ENCODE measurements at regions not wholly inside any gene's neighbourhood (a gene's known extent, or its start where the extent isn't known, plus 50 kb on each side); places are given as distances from the start of the nearest gene placed in this dataset.

DNA sequence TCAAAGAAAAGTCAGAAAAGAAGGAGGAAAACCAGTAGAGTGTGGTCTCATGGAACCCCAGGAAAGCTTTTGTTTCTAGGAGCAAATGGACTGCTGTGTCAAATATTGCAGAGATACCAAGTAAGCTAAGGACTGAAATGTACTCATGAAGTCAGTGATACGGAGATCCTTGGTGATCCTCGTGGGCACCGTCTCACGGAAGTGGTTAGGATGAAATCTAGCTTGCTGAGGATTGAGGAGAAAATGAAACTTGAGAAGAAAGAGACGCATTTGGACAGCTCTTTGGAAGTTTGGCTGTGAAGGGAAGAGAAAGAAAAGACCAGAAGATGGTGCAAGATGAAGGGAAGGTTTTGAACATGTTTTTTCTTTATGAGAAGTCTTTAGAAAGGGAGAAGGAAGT is 104.0 kb upstream of the CCND2 start:
- no peaks in the 10 kb centered on the region for H3K9me3 ChIP-seq (ENCODE audit: low read length)
- H3K27ac ChIP-seq (ENCODE audit: low read length): no peak overlapping the region
- H2AFZ ChIP-seq (ENCODE audit: low read depth, low read length): no peak overlapping the region
- H3K36me3 ChIP-seq (ENCODE audit: insufficient read depth, low read length): no peaks in the 10 kb centered on the region
- no peak overlapping the region for H3K4me3 ChIP-seq (ENCODE audit: low read length)
- no peak overlapping the region for H3K4me2 ChIP-seq (ENCODE audit: low read length)
- H3K79me2 ChIP-seq (replicated peaks; ENCODE audit: insufficient read depth, low read length): no peaks in the 10 kb centered on the region
- no peaks in the 10 kb centered on the region for H4K20me1 ChIP-seq (ENCODE audit: insufficient read depth)
- TF ChIP-seq SMC3 (conservative IDR thresholded peaks at IDR 0.05; ENCODE audit: poor library complexity): no peak
- no peak for TF ChIP-seq TAF1 (IDR thresholded peaks at IDR 0.05; ENCODE audit: low read depth)
- TF ChIP-seq, protein P1, sequence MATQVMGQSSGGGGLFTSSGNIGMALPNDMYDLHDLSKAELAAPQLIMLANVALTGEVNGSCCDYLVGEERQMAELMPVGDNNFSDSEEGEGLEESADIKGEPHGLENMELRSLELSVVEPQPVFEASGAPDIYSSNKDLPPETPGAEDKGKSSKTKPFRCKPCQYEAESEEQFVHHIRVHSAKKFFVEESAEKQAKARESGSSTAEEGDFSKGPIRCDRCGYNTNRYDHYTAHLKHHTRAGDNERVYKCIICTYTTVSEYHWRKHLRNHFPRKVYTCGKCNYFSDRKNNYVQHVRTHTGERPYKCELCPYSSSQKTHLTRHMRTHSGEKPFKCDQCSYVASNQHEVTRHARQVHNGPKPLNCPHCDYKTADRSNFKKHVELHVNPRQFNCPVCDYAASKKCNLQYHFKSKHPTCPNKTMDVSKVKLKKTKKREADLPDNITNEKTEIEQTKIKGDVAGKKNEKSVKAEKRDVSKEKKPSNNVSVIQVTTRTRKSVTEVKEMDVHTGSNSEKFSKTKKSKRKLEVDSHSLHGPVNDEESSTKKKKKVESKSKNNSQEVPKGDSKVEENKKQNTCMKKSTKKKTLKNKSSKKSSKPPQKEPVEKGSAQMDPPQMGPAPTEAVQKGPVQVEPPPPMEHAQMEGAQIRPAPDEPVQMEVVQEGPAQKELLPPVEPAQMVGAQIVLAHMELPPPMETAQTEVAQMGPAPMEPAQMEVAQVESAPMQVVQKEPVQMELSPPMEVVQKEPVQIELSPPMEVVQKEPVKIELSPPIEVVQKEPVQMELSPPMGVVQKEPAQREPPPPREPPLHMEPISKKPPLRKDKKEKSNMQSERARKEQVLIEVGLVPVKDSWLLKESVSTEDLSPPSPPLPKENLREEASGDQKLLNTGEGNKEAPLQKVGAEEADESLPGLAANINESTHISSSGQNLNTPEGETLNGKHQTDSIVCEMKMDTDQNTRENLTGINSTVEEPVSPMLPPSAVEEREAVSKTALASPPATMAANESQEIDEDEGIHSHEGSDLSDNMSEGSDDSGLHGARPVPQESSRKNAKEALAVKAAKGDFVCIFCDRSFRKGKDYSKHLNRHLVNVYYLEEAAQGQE (IDR thresholded peaks at IDR 0.05; ENCODE audit: borderline replicate concordance): no peak
- no peak for TF ChIP-seq RAD21 (conservative IDR thresholded peaks at IDR 0.05)
- TF ChIP-seq, protein P2, sequence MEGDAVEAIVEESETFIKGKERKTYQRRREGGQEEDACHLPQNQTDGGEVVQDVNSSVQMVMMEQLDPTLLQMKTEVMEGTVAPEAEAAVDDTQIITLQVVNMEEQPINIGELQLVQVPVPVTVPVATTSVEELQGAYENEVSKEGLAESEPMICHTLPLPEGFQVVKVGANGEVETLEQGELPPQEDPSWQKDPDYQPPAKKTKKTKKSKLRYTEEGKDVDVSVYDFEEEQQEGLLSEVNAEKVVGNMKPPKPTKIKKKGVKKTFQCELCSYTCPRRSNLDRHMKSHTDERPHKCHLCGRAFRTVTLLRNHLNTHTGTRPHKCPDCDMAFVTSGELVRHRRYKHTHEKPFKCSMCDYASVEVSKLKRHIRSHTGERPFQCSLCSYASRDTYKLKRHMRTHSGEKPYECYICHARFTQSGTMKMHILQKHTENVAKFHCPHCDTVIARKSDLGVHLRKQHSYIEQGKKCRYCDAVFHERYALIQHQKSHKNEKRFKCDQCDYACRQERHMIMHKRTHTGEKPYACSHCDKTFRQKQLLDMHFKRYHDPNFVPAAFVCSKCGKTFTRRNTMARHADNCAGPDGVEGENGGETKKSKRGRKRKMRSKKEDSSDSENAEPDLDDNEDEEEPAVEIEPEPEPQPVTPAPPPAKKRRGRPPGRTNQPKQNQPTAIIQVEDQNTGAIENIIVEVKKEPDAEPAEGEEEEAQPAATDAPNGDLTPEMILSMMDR (IDR thresholded peaks at IDR 0.05; ENCODE audit: poor library complexity, severe bottlenecking): no peak
- no peak for TF ChIP-seq EZH2 (IDR thresholded peaks at IDR 0.05; ENCODE audit: borderline replicate concordance, insufficient read depth, low read length, poor library complexity, severe bottlenecking)
- no peak for TF ChIP-seq POLR2AphosphoS5 (IDR thresholded peaks at IDR 0.05)
- TF ChIP-seq MXI1 (conservative IDR thresholded peaks at IDR 0.05; ENCODE audit: poor library complexity, severe bottlenecking): no peak
- peaks cover 6% of the 10 kb centered on the region for H3K27me3 ChIP-seq (ENCODE audit: insufficient read depth, low read depth, low read length)
- no peak overlapping the region for H3K9ac ChIP-seq (ENCODE audit: low read length)
- H3K9me2 ChIP-seq (ENCODE audit: insufficient read depth, low read length): no peaks in the 10 kb centered on the region
- H3F3A ChIP-seq (ENCODE audit: insufficient read depth, low read length, poor library complexity, severe bottlenecking): no peaks in the 10 kb centered on the region

DNA sequence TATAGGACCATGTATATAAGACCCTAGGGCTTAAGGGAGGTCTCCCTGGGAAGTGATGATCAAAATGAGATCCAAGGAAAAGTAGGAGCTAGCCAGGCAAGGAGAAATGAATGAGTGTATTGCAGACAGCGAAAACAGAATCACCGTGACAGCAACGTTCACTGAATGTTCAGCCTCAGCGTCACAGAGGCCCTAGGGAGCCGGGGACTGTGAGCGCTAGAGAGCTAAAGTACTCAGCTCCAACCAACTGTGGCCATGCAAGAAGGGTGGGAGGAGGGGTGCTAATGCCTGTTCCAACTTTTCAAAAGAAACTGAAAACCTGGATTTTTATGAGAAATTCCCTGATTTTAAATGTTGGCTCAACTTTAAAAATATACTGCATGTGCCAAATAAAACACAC is 105.5 kb upstream of the CCND2 start:
- no peak overlapping the region for H3K4me2 ChIP-seq (ENCODE audit: low read length)
- peaks cover 9% of the 10 kb centered on the region for H3K27me3 ChIP-seq (ENCODE audit: insufficient read depth, low read depth, low read length)
- no peak overlapping the region for H3K27ac ChIP-seq (ENCODE audit: low read length)
- H2AFZ ChIP-seq (ENCODE audit: low read depth, low read length): no peak overlapping the region
- no peaks in the 10 kb centered on the region for H3K9me3 ChIP-seq (ENCODE audit: low read length)
- no peaks in the 10 kb centered on the region for H4K20me1 ChIP-seq (ENCODE audit: insufficient read depth)
- no peaks in the 10 kb centered on the region for H3K79me2 ChIP-seq (replicated peaks; ENCODE audit: insufficient read depth, low read length)
- H3F3A ChIP-seq (ENCODE audit: insufficient read depth, low read length, poor library complexity, severe bottlenecking): no peaks in the 10 kb centered on the region
- TF ChIP-seq, protein P2 (IDR thresholded peaks at IDR 0.05; ENCODE audit: poor library complexity, severe bottlenecking): no peak
- TF ChIP-seq POLR2AphosphoS5 (IDR thresholded peaks at IDR 0.05): no peak
- TF ChIP-seq EZH2 (IDR thresholded peaks at IDR 0.05; ENCODE audit: borderline replicate concordance, insufficient read depth, low read length, poor library complexity, severe bottlenecking): no peak
- no peak for TF ChIP-seq TAF1 (IDR thresholded peaks at IDR 0.05; ENCODE audit: low read depth)
- no peak for TF ChIP-seq SMC3 (conservative IDR thresholded peaks at IDR 0.05; ENCODE audit: poor library complexity)
- H3K4me3 ChIP-seq (ENCODE audit: low read length): peak overlapping the region; percentile 31
- H3K9ac ChIP-seq (ENCODE audit: low read length): no peak overlapping the region
- H3K9me2 ChIP-seq (ENCODE audit: insufficient read depth, low read length): no peaks in the 10 kb centered on the region
- H3K36me3 ChIP-seq (ENCODE audit: insufficient read depth, low read length): no peaks in the 10 kb centered on the region
